HG02610 (cell line): ENCODE measurements at regions not wholly inside any gene's neighbourhood (a gene's known extent, or its start where the extent isn't known, plus 50 kb on each side); places are given as distances from the start of the nearest gene placed in this dataset.

ENCODE experiments used
- ATAC-seq: cut with Tn5 transposase; IDR thresholded peaks from one replicate; pipeline ENCODE4 v1.9.1; 2021; ENCODE audit warnings: mild to moderate bottlenecking, moderate library complexity; ENCODE audit not compliant: unreplicated experiment

DNA sequence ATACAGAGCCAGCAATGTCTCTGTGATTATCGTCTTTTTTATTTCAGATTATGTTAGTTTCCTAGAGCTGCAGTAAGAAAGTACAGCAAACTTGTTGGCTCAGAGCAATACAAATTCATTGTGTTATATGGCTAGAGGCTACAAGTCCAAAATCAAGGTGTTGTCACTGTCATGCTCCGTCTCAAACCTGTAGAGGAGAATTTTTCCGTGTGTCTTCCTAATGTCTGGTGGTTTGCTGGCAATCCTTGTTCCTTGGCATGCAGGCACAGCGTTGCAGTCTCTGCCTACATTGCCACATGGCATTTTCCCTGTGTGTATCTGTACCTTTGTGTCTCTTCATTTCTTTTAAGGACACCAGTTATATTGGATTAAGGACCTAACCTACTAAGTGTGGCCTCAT is 244.4 kb downstream of the LRRIQ3 start:
- no peak for ATAC-seq

DNA sequence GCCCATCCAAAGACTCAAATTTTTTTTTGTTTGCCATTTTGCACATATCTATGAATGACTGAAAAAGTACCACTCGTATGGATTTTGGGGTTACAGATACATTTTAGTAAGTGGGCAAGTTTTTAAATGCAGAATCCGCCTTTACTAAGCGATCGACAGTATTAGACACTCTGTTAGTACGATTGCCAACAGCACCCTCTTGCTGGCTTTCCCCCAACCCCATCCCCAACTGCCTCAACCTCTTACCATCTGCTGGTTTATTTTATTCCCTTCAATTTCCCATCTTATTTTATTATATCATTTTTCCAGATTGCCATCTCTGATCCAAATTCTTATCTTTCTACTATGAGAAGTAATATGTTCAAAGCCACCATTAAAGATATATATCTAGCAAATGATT is 244.8 kb downstream of the LRRIQ3 start:
- ATAC-seq: no peak

DNA sequence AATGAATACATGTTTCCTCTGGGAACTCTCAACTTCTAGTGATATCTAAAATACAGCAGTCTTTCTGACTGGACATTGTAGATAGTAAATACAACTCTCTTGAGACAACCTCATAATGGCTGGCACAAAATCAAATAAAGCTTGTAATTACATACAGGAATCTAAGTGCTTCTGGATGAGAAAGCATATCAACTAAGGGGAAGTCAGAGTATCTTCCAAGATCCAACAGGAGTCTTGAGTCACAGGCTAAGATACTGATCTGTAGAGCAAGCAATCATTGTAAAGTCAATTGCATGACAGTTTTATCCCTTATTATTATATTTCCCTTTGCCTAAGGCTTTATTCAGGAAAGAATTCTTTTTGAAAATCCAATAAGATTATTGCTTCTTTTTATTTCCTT is 249.9 kb downstream of the LRRIQ3 start:
- ATAC-seq: no peak

DNA sequence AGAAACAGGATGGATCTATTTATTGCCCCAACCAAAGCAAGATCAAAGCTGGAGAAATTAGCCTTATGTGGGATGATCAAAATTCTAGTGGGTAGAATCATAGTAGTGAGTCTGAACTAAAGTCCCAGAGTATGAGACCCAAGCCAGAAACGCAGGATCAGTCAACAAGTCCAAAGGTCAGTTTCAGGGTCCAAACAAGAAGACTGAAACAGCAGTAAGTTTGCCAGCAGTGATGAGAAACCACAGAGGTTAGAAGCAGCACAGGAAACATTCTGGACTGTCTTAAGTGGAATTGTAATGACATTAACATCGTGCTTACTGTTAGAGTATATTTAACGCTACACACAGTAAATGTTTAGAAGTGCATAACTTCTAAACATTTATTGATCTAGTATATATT is 251.0 kb downstream of the LRRIQ3 start:
- ATAC-seq: no peak

DNA sequence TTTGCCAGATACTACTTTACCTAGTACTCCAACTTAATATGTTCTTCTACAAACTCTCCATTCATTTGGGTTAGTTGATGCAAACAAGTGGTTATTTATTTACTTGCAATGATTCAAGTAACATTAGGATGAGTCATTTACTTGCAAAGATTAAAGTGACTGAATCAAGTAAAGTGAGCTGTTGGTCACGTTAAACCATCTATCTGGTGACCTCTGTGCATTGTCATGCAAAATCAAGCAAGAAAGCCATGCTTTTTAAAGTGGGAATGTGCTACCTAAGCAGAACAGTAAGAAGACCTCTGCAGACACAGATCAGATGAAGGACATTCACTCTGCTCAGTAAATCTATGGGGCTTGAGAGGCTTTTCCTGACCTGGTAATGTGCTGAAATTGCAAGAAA is 254.7 kb downstream of the LRRIQ3 start:
- ATAC-seq: no peak

DNA sequence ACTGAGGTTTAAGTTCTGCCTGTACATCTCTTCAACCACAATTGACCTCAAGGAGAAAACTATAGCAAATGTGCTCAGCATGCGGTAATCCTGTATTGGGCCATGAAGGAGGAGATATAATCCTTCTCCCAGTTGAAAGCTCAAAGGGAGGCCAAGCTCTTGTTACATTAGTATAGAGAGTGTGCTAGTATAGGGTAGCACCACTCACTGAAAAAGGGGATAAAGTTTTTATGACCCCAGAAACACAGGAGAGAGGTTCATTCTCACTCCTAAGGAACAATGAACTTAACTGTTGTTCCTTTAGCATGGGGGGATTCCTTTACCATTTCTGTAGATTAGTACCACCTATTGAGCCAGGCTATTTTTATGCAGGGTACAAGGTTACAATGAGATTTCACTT is 267.7 kb downstream of the LRRIQ3 start:
- ATAC-seq: no peak

DNA sequence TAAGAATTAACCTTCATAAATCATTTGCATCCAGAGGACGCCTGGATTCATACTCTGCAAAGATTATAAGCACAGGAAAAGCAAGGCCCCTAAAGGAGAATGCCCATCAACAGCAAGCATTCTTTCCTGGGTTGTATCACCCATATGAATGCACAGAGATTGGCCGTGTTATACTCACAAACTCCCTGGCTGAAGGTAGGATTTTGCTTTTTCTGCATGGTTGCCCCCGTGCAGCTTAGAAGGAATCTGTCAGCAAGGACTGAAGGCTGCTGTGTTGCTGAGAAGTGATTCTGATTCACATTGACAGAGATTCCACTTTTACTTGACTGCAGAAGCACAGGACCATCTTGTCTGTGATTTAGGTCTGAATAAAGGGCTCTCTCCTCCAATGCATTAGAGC is 283.0 kb downstream of the LRRIQ3 start:
- no peak for ATAC-seq

DNA sequence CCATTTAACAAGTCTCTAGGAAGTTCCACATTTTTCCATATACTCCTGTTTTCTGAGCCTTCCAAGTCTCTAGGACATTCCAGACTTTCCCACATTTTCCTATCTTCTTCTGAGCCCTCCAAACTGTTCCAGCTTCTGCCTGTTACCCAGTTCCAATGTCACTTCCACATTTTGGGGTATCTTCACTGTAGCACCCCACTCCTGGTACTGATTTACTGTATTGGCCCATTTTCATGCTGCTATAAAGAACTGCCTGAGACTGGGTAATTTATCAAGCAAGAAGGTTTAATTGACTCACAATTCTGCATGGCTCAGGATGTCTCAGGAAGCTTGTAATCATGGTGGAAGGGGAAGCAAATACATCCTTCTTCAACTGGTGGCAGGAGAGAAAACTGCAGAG is 285.0 kb downstream of the LRRIQ3 start:
- ATAC-seq: no peak

DNA sequence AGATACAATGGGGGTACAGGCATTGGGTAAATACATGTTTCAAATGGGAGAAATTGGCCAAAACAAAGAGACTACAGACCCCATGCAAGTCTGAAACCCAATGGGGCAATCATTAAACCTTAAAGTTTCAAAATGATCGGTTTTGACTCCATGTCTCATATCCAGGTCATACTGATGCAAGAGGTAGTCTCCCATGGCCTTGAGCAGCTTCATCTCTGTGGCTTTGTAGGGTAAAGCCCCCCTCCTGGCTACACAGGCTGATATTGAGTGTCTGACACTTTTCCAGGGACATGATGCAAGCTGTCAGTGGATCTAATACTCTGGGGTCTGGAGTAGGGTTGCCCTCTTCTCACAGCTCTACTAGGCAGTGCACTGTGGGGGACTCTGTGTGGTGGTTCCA is 286.1 kb downstream of the LRRIQ3 start:
- ATAC-seq: no peak

DNA sequence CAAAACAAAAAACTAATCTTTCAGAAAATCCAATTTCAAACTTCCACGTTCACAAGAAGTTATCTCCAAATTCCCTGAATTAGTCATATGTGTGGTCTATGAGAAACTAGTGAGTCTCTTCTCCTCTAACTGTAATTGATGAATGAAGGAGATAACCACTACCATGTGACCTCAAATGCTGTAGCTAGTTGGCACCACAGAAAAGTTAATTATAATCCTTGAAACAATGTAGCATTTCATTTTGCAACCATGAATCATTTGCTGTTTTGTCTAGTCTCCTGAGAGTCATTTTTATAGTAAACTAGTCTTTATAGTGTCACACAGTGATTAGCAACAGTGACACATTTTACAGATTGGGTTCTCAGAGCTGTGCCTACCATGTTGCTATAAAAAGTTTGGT is 287.5 kb downstream of the LRRIQ3 start:
- no peak for ATAC-seq

DNA sequence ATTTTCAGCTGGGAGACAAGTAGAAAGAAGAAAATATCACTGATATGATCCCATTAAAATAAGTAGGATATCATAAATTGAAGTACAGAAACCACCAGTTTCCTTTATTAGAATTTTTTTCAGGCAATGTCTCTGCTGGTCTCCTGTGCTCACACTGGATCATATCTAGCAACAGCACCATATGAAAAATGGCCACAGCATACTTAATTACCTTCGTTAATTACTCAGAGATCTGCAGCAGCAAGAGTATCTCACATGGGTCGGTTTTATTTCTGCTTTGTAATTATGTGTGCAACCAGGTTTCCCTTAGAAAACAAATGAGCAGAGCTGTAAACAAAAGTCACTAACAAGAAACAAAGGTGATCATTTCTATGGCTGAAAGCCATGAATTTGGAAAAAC is 287.9 kb downstream of the LRRIQ3 start:
- no peak for ATAC-seq

DNA sequence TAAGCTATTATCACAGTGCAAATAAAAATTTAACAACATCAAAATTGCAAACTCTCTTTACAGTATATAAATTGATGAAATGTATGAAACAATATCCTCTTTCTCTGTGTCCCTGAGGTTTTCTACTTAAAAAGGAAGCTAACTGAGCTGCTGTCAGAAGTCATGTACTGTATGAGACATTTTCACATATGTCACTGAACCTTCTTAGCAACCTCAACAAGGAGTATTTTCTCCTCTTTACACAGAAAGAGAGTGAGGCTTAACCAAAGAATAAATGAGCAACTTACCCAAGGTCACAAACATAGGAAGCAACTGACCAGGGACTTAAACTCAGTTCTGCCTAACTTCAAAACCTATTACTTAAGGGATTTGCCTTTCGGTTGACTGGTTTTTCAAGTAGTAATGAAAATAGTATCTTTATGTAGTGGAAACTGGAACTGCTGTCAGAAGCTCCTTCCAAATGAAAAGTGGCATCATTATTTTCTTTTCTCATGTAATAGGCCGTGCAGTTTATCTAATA is 288.9 kb downstream of the LRRIQ3 start:
- ATAC-seq: no peak

DNA sequence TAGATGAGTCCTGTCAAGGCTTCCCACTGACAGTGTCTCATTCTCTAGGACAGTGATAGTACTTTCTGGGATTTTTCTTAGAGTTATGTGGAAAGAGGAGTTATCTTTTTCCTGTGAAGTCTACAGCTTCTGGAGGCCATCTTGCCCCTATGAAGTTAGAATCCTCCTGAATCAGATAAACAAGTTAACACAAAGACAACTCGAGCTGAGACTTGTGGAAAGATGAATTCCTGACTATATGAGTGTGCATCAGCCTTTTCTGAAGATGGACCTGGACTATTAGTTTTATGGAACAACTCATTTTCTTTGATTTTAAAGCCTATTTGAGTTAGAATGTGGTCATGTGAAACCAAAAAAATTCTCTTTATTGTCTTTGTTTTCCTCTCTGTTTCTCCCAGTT is 290.9 kb downstream of the LRRIQ3 start:
- no peak for ATAC-seq

DNA sequence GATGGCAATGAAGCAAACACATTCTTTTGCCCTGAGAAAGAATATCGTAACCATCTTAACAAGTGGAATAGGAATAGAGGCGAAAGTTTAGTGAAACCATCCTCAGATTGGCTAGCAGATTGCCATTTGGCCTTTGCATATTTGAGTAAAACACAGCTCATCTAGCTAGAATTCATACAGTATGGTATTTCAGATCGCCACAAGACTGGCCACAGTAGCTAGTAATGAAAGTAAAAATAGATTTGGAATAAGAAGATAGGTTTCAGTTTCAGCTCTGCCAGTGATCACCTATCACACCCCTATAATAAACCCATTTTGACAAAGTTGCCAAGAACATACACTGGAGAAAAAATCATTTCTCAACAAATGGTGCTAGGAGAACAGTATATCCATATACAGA is 294.9 kb downstream of the LRRIQ3 start:
- peak; percentile 39 for ATAC-seq

DNA sequence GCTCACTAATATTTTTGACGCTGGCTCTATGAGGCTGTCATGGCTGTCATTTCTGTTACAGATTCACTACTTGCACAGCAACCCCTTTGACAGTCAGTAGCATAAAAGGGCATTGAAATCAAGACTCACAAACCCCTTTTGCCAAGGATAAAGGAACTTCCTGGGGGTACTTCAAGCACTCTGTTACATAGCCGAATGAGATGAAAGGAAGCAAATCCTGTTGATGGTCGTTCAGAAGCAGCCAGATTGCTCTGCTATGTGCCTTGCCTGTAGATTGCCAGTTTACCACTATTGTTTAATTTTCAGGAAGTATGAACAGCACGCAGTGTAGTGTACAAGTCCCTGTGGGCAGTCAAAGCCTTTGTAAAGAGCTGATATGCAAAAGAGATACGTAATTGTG is 296.2 kb downstream of the LRRIQ3 start:
- ATAC-seq: peak; percentile 36

DNA sequence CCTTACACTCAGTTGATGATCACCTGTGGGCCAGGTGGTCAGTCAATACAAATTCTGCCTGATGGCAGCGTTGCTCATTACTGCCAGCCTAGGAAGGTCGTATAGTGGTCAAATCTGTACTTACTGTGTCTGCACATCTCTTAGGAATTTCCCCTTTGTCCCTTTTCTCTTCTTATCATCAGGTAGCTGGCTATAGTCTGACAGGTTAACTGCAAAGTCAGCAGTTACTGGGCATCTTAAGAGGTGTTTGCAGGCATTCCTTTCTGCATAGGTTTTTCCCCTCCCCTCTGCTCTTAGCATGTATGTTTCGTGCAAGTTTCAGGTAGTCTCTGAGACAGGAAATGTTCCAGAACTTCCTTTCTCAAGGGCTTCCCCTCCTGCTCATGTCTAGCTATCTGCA is 298.7 kb downstream of the LRRIQ3 start:
- no peak for ATAC-seq

DNA sequence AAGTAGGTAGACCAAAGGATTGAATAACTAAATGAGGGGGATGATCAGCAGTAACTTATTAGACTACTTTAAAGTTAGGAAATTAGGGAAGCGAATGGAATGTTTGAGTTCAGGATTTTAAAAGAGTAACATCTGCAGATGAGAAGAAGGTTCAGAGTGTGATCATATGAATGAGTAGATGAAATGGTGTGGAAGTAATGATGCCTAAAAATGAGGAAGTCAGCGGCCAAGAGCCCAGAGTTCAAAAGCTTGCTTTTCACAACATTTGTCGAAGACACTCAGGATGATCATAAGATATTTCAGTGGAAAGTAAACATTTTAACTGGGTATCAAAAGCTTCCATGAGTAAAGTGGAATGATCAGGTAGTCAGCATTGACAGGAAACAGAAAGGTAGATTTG is 299.4 kb downstream of the LRRIQ3 start:
- no peak for ATAC-seq

DNA sequence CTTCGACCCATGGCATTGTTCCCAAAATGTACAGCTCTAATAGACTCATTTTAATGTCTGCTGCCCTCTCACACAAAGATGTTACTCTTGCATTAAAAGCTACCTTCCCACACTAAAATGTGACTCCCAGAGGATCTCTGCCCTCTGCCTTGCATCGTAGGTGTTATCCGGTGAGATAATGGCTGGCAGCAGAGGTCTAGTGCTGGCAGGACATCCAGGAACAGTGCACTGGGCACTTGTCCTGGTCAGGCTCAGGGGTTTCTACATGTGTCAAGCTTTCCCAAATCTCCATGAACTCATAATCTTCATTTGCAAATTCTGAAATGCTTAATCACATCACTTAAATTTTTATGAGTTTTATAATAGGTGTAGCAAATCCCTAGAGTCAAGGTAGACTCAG is 310.6 kb downstream of the LRRIQ3 start:
- ATAC-seq: no peak

DNA sequence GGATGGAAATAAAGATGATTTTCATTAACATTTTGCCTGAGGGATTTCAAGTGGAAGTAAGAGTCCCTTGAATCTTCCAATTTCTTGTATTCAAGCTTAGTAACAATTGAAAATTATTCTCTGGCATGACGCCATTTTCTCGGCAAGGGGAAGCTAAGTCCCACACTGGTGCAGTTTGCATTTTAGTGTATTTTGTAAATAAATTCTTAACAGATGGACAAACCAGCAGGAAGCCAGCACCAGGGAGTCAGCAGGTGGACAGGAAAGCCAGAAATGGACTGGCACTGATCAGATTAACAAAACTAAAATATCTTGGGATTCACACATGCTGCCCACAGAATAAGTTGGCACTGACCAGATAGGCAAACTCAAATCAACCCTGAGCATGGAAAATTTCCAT is 311.3 kb downstream of the LRRIQ3 start:
- no peak for ATAC-seq

DNA sequence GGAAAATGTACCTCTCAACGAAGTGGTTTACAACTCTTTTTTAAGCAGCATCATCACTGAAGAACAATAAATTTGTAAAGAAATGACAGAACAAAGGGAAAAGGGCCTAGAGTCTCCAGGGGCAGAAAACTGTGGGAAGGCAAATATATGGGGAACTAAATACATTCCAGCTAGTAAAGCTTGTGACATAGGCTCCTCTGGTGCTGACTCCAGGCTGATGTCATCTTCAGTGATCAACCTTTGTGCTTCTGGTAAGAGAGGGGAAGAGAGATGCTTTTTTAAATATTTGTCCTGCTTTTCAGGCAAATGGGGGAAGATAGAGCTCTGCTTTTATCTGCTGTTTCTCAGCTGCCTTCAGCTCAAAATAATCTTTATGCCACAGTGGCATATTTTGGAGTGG is 323.2 kb downstream of the LRRIQ3 start:
- ATAC-seq: no peak

DNA sequence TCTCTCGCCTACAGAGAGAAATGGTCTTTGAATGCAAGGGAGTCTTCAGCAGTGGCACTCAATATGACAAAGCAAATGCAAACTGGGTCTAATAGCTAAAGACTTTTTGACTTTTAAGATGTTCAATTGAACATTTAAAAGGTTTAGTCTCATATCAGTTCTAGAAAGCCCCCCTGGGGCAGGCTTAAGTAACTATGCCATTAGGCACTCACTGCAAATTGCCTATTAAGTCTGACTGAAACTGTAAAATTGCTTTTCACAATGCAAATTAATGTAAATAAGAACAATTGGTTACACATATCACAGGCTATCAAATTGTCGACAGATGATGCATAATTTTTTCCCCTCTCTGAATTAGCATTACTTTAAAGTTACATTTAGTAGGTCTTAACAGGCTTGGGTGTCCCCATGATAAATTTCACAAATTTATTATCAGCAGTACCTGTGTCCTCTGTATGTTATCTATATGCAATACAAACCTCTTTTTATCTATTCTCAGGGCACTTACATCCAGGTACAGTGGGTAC is 329.1 kb downstream of the LRRIQ3 start:
- no peak for ATAC-seq

DNA sequence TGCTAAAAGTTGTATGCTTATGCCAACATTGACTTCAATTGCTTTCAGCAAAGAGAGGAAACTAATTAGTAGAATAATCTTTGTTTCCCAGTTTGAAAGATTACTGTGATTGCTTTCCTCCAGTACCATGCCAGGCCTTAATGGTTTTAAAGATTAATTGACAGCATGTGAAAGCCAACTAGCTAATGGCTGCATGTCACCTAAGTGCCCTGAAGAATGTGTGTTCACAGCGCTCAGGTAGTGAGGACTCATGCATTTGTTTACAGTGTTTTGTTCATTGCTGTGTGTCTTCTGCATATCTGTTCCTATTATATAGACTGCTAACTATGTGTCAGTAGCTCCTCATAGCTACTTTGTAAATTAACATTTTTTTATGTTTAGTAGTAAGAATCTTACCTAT is 335.6 kb downstream of the LRRIQ3 start:
- no peak for ATAC-seq

DNA sequence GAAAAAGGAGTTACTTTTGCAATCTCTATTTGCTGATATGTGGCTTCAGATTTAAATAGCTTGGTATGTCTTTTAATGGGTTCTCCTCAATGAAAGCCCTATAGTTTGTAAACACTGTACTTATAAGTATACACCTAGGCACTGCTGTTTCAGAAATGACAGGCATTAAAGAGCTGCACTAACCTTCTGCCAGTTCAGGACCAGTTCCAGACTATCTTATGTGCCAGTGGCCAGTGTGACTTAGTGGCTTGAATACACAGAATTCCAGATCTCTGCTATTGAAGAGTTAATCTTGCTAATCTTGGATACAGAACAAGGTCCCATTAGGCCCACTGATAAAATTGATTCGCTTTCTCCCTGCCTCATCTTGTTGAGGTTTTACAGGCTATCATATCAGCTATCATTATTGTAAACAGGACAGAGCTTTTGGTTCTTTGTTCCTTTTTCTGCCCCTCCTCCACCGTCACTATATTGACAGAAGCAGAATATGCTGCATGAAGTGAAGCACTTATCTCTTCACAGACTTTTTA is 337.5 kb downstream of the LRRIQ3 start:
- ATAC-seq: no peak
